Neural crest cell (in vitro differentiated cells): ENCODE measurements at regions not wholly inside any gene's neighbourhood (a gene's known extent, or its start where the extent isn't known, plus 50 kb on each side); places are given as distances from the start of the nearest gene placed in this dataset.
A peak's percentile ranks its signal among the peaks of the same experiment; 100 is the strongest.

Experiments used
- DNase-seq: peaks from one replicate; pipeline ENCODE4 v3.0.0; 2021; ENCODE audit warnings: low read depth, mixed read lengths, low spot score
- H3K27ac Mint-ChIP-seq: one replicate; pipeline ENCODE4 v1.8.0; 2021; ENCODE audit warnings: mild to moderate bottlenecking, mixed read lengths; ENCODE audit not compliant: unreplicated experiment
- H3K27me3 Mint-ChIP-seq: 2 replicates; pipeline ENCODE4 v1.8.0; 2021; ENCODE audit warnings: low read depth, mild to moderate bottlenecking, mixed read lengths
- H3K36me3 Mint-ChIP-seq: 2 replicates; pipeline ENCODE4 v1.8.0; 2021; ENCODE audit warnings: low read depth, mild to moderate bottlenecking, mixed read lengths
- H3K4me1 Mint-ChIP-seq: 2 replicates; pipeline ENCODE4 v1.8.0; 2021; ENCODE audit warnings: mixed read lengths
- H3K4me3 Mint-ChIP-seq: one replicate; pipeline ENCODE4 v1.8.0; 2021; ENCODE audit warnings: mild to moderate bottlenecking, mixed read lengths
- H3K9me3 Mint-ChIP-seq: 2 replicates; pipeline ENCODE4 v1.8.0; 2021; ENCODE audit warnings: mixed read lengths
- TF ChIP-seq, protein P1 (sequence below): fragments of 200-600 bp; sonication (generic); conservative IDR thresholded peaks from 2 replicates; pipeline ENCODE4 v1.5.0; 2021; ENCODE audit warnings: antibody characterized with exemption, mild to moderate bottlenecking

DNA sequence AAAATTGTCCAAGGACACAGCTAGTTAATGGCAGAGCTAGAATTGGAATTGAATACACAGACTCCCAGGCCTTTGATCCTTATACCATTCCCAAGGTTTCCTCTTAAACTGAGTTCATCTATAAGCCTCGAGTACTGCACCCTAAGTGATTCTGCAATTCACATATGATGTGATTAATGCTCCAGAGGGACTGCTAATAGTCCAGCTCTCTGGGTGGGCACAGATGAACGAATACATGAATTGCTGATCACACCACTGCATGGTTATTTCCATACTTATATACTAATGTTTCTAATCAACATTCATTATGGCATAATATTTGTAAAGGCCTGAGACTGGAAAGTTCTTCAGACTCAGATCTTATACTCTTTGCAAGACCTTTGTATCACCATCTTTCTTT is 101.8 kb downstream of the NUFIP1 start:
- Mint-ChIP-seq H3K27me3 (no peaks in the 10 kb centered on the region), H3K4me1 (no peaks in the 10 kb centered on the region), H3K36me3 (no peaks in the 10 kb centered on the region), H3K27ac (no peak overlapping the region), H3K4me3 (no peak overlapping the region), H3K9me3 (no peaks in the 10 kb centered on the region)
- DNase-seq: no peak
- TF ChIP-seq, protein P1, sequence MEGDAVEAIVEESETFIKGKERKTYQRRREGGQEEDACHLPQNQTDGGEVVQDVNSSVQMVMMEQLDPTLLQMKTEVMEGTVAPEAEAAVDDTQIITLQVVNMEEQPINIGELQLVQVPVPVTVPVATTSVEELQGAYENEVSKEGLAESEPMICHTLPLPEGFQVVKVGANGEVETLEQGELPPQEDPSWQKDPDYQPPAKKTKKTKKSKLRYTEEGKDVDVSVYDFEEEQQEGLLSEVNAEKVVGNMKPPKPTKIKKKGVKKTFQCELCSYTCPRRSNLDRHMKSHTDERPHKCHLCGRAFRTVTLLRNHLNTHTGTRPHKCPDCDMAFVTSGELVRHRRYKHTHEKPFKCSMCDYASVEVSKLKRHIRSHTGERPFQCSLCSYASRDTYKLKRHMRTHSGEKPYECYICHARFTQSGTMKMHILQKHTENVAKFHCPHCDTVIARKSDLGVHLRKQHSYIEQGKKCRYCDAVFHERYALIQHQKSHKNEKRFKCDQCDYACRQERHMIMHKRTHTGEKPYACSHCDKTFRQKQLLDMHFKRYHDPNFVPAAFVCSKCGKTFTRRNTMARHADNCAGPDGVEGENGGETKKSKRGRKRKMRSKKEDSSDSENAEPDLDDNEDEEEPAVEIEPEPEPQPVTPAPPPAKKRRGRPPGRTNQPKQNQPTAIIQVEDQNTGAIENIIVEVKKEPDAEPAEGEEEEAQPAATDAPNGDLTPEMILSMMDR: no peak

DNA sequence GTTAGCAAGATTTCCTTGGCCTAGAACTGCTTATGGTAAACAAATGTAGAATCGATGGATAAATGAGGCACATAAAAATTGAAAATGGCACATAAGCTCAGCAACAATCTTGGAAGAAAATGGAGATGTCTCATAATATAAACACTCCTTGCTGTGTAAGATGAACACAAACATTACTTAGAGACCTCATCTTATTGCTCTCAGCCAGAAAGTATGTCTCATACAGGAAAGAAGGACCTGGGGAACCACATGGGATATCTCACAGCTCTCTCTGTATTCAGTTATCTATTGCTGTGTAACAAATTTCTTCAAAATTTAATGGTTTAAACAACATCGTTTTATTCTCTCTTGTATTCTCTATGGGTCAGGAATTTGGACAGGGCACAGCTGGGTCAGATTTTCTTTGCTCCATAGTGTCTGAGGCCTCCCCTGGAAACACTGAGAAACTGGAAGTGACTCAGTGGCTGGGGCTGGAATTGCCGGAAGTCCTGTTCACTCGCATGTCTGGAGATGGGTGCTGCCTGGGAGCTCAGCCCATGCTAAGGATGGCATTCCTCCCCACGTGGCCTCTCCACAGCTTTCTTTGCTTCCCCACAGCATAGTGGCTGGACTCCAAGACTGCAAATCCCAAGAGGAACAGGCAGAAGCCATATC is 105.1 kb downstream of the NUFIP1 start:
- Mint-ChIP-seq H3K27me3 (peaks cover 3% of the 10 kb centered on the region), H3K27ac (no peak overlapping the region), H3K36me3 (no peaks in the 10 kb centered on the region), H3K9me3 (no peaks in the 10 kb centered on the region), H3K4me3 (no peak overlapping the region), H3K4me1 (no peaks in the 10 kb centered on the region)
- DNase-seq: no peak
- TF ChIP-seq, protein P1: no peak

DNA sequence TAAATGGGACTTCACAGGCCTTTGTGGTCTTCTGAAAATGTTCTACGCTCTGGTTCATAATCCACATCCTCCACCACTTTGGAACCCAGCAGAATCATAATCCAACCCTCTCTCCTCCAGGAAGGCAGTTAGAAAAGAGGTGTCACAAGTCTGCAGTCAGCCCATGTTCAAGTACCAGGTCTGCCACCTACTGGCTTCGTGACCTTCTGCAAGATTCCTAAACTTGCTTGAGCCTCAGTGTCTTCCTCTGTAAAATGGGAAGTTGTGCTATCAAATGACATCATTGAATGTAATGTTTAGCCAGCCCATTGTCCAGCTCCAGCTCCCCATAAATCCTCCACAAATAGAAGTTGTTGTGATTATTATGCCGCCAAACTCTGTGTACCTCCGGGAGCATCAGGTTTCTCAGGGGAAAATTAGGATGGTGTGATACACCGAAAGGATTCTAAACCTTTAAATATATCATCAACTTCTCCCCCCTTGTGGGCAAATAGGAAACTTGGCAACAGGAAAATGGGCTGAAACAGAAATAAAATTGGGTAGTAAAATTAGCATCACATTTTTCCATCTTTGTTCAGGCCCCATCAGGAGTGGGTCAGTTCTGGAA is 109.7 kb downstream of the NUFIP1 start:
- Mint-ChIP-seq H3K27ac (no peak overlapping the region), H3K9me3 (peaks cover 5% of the 10 kb centered on the region), H3K4me1 (no peaks in the 10 kb centered on the region), H3K36me3 (no peaks in the 10 kb centered on the region), H3K4me3 (no peak overlapping the region), H3K27me3 (peaks cover 3% of the 10 kb centered on the region)
- TF ChIP-seq, protein P1: peak; percentile 46
- DNase-seq: no peak

DNA sequence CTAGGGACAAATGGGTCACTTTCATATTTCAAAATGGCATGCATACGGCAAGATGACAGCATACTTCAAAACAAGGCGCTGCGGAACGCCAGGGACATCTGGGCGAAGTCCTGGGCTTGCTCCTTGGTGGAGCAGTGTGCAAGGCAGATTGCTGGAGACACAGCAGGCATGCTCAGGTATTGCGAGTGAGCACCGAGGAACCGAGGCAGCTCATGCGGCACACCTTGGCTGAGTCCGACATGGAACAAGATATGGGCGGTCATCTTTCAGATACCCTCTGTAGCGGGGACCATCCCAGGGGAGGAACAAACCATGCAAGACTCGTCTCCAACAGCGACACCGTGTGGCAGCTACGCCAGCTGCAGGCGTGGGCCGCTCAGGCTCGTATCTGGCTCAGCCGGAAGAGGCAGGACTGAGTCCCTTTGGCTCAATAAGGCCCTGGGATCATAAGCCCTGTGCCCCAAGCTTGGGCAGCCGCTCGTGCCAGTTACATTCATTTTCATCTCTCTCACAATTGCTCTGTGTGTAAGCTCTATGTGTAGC is 112.4 kb downstream of the NUFIP1 start:
- DNase-seq: peak; percentile 6
- TF ChIP-seq, protein P1: peak; percentile 59
- H3K4me1 Mint-ChIP-seq: peaks cover 3% of the 10 kb centered on the region
- peaks cover 5% of the 10 kb centered on the region for H3K9me3 Mint-ChIP-seq
- no peak overlapping the region for H3K4me3 Mint-ChIP-seq
- no peak overlapping the region for H3K27ac Mint-ChIP-seq
- no peaks in the 10 kb centered on the region for H3K27me3 Mint-ChIP-seq
- no peaks in the 10 kb centered on the region for H3K36me3 Mint-ChIP-seq

DNA sequence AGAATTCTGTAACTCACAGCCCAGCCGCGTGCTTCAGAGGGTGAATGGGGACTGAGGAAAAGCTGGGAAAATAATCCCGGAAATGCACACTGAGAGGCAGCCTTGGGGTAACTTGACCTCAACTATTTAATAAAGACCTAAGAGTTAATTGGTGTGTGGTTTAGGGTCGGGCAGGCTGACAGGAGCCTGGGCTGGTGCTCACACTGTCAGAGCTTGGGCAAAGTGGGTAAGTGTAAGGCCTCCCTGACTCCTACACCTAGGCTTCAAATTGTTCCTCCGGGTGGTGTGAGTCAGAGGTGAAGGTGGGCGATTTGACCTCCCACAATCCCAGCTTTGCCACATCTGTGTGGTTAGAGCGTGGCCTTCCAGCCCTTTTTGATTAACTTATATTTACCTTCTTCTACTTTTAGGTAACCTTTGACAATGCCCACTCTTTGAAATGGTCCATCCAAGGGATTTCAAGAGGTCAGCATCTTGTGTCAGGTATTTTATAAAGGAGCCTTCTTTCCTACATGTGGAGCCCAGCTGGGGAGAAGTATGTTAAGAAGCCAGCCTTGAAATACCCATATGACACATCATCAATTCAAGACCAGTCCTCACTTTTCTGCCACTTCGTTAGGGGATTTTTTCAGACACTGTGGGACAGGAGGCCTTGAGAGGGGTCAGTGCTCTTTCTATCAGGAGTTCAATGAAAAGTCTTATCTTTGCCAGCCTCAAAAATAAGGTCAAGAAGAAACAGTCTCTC is 114.2 kb downstream of the NUFIP1 start:
- peaks cover 5% of the 10 kb centered on the region for H3K9me3 Mint-ChIP-seq
- TF ChIP-seq, protein P1: no peak
- H3K4me3 Mint-ChIP-seq: no peak overlapping the region
- H3K27me3 Mint-ChIP-seq: no peaks in the 10 kb centered on the region
- no peaks in the 10 kb centered on the region for H3K36me3 Mint-ChIP-seq
- no peak overlapping the region for H3K27ac Mint-ChIP-seq
- DNase-seq: no peak
- peaks cover 3% of the 10 kb centered on the region for H3K4me1 Mint-ChIP-seq
